CD14-positive monocyte (primary cell): ENCODE measurements at regions not wholly inside any gene's neighbourhood (a gene's known extent, or its start where the extent isn't known, plus 50 kb on each side); places are given as distances from the start of the nearest gene placed in this dataset.

ENCODE experiments used
- DNase-seq, 3 donors: peaks; one replicate each; pipeline ENCODE4 v3.0.0-alpha.2; 2011 to 2022
- H2AFZ ChIP-seq: 2 replicates; pipeline ENCODE4 v1.6.0; 2012; ENCODE audit warnings: mild to moderate bottlenecking, low read depth, low read length, inconsistent platforms; ENCODE audit not compliant: insufficient read depth, poor library complexity, severe bottlenecking
- H3K27ac ChIP-seq, 2 donors: 1 replicate in 1 of 2; 2 replicates in 1 of 2; pipeline ENCODE4 v1.5.1; 2012 to 2013; ENCODE audit warnings: low read length in 2 of 2, control low read depth in 1 of 2, inconsistent platforms in 1 of 2, low read depth in 1 of 2, mild to moderate bottlenecking in 1 of 2
- H3K27me3 ChIP-seq, 2 donors: one replicate each; pipeline versions ENCODE4 v1.6.0 to v1.6.1; 2011 to 2013; ENCODE audit warnings: low read length in 2 of 2; ENCODE audit not compliant: control insufficient read depth in 2 of 2, insufficient read depth in 2 of 2
- H3K36me3 ChIP-seq, 2 donors: replicated peaks in 1 of 2; 1 replicate in 1 of 2; 2 replicates in 1 of 2; pipeline versions ENCODE4 v1.5.1 to v1.6.1; 2012 to 2013; ENCODE audit warnings: low read length in 2 of 2, control low read depth in 1 of 2, inconsistent platforms in 1 of 2, mild to moderate bottlenecking in 1 of 2; ENCODE audit not compliant: insufficient read depth in 2 of 2, control insufficient read depth in 1 of 2
- H3K4me1 ChIP-seq, 2 donors: 1 replicate in 1 of 2; 2 replicates in 1 of 2; pipeline versions ENCODE4 v1.5.1 to v1.6.1; 2012 to 2013; ENCODE audit warnings: low read length in 2 of 2, control low read depth in 1 of 2, inconsistent platforms in 1 of 2, mild to moderate bottlenecking in 1 of 2, moderate library complexity in 1 of 2; ENCODE audit not compliant: insufficient read depth in 2 of 2, control insufficient read depth in 1 of 2
- H3K4me2 ChIP-seq: replicated peaks from 2 replicates; pipeline ENCODE3; 2012; ENCODE audit warnings: low read length, moderate library complexity, mild to moderate bottlenecking; ENCODE audit not compliant: poor library complexity, severe bottlenecking; ENCODE audit errors: extremely low read depth
- H3K4me3 ChIP-seq, 3 experiments: fragments of 200-600 bp in 1 of 3; sonication (generic) in 1 of 3; replicated peaks in 1 of 3; 1 replicate in 2 of 3; 2 replicates in 1 of 3; pipeline ENCODE4 v1.5.1; 2011 to 2013; ENCODE audit warnings: low read length in 3 of 3, mild to moderate bottlenecking in 3 of 3, control low read depth in 2 of 3, low read depth in 2 of 3, inconsistent platforms in 1 of 3, moderate library complexity in 1 of 3
- H3K79me2 ChIP-seq: 2 replicates; pipeline ENCODE4 v1.6.0; 2012; ENCODE audit warnings: mild to moderate bottlenecking, control low read depth, inconsistent platforms, low read length, moderate library complexity; ENCODE audit not compliant: insufficient read depth
- H3K9ac ChIP-seq: 2 replicates; pipeline ENCODE4 v1.6.0; 2017; ENCODE audit warnings: low read length, mild to moderate bottlenecking; ENCODE audit not compliant: insufficient read depth, poor library complexity, severe bottlenecking
- H3K9me3 ChIP-seq, 2 donors: replicated peaks in 1 of 2; 1 replicate in 1 of 2; 2 replicates in 1 of 2; pipeline versions ENCODE4 v1.5.1 to v1.6.1; 2012 to 2013; ENCODE audit warnings: low read length in 2 of 2, control low read depth in 1 of 2; ENCODE audit not compliant: control insufficient read depth in 1 of 2, insufficient read depth in 1 of 2
- H4K20me1 ChIP-seq: 2 replicates; pipeline ENCODE4 v1.6.0; 2012; ENCODE audit warnings: mild to moderate bottlenecking, low read length, control low read depth, moderate library complexity; ENCODE audit not compliant: insufficient read depth
- H3K27ac Mint-ChIP-seq, 7 donors: one replicate each; pipeline ENCODE4 v1.8.0; 2020; ENCODE audit warnings: mild to moderate bottlenecking in 7 of 7, mixed read lengths in 7 of 7, moderate library complexity in 6 of 7, inconsistent platforms in 2 of 7
- H3K27me3 Mint-ChIP-seq, 3 donors: one replicate each; pipeline ENCODE4 v1.8.0; 2021 to 2022; ENCODE audit warnings: low read depth in 3 of 3, mild to moderate bottlenecking in 3 of 3, mixed read lengths in 3 of 3, moderate library complexity in 3 of 3, inconsistent platforms in 1 of 3
- H3K36me3 Mint-ChIP-seq, 2 donors: one replicate each; pipeline ENCODE4 v1.8.0; 2020; ENCODE audit warnings: mixed read lengths in 2 of 2, inconsistent platforms in 1 of 2, mild to moderate bottlenecking in 1 of 2
- H3K4me1 Mint-ChIP-seq: one replicate; pipeline ENCODE4 v1.8.0; 2020; ENCODE audit warnings: mild to moderate bottlenecking, mixed read lengths
- H3K4me3 Mint-ChIP-seq, 2 donors: one replicate each; pipeline ENCODE4 v1.8.0; 2020; ENCODE audit warnings: mild to moderate bottlenecking in 2 of 2, mixed read lengths in 2 of 2, moderate library complexity in 1 of 2
- H3K9me3 Mint-ChIP-seq, 7 donors: one replicate each; pipeline ENCODE4 v1.8.0; 2020 to 2022; ENCODE audit warnings: mixed read lengths in 7 of 7, mild to moderate bottlenecking in 6 of 7, moderate library complexity in 6 of 7, inconsistent platforms in 2 of 7
- CTCF ChIP-seq: fragments of 200-600 bp; IDR thresholded peaks from one replicate; pipeline ENCODE4 v1.8.0; 2022; ENCODE audit warnings: antibody characterized with exemption, mild to moderate bottlenecking
- WGBS: methylation state at CpG from one replicate; pipeline ENCODE4 v1.1.5; 2013; ENCODE audit warnings: missing lambda C conversion rate; ENCODE audit not compliant: insufficient coverage; 5-methylcytosine and 5-hydroxymethylcytosine counted together
- intact Hi-C, 2 donors: fragments of 100-400 bp; cut with micrococcal nuclease; formaldehyde crosslinking; loops; one replicate each; pipeline versions ENCODE4 v1.15.0 to v1.15.1; 2023

DNA sequence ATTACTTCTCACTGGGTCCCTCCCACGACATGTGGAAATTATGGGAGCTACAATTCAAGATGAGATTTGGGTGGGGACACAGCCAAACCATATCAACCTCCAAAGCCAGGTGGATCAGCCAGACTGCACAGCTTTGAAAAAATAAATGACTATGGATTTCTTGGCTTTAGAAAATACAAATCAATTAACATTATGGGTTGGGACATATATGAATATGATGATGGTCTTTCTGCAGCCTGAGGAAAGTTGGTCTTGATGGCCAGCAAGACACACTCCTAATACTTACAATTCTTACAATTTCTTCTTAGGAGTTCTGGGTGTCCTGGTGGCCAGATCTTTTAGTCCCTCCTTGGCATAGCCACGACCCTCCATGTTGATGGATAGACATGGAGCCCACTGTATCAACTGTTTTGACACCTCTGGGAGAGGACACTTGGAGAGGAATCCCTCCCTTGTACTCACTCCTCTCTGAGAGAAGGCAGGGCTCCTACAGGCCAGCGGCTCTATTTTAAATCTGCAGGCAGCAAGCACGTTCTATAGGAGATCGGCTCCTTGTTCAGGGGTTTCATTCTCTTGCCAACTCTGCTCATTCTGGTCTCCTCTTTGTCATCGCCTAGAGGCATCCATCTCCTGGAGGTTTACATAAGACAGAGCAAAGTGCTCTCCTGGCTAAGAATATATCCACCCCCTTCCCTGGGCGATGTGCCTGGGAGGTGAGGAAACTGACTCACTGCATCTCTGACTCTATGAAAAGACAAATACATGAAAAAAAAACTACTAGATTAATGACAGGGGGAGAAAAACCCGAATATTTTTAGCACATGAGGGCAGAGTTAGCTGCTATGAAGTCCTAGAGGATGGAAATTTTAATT lies 145.9 kb downstream of the CARTPT start:
- Histone ChIP-seq H3K27me3 (peaks cover 0 to 2% of the 10 kb centered on the region in 2 donors), H3K4me1 (no peaks in the 10 kb centered on the region), H3K9ac (no peak overlapping the region), H3K27ac (no peak overlapping the region), H3K36me3 (no peaks in the 10 kb centered on the region), H3K79me2 (no peaks in the 10 kb centered on the region), H3K4me2 (no peak overlapping the region), H3K9me3 (no peaks in the 10 kb centered on the region), H2AFZ (no peak overlapping the region), H3K4me3 (no peak overlapping the region), H4K20me1 (no peaks in the 10 kb centered on the region)
- Mint-ChIP-seq H3K4me3 (no peak overlapping the region), H3K4me1 (no peaks in the 10 kb centered on the region), H3K27ac (no peak overlapping the region), H3K27me3 (peaks cover 0 to 10% (median 8%) of the 10 kb centered on the region in 3 donors), H3K9me3 (peaks cover 0 to 13% (median 6%) of the 10 kb centered on the region in 7 donors), H3K36me3 (no peaks in the 10 kb centered on the region)
- DNase-seq = no peak
- intact Hi-C loops = no loop called here
- WGBS = 75% methylated on average over 3 of the region's 8 CpGs
- no peak for TF ChIP-seq CTCF

DNA sequence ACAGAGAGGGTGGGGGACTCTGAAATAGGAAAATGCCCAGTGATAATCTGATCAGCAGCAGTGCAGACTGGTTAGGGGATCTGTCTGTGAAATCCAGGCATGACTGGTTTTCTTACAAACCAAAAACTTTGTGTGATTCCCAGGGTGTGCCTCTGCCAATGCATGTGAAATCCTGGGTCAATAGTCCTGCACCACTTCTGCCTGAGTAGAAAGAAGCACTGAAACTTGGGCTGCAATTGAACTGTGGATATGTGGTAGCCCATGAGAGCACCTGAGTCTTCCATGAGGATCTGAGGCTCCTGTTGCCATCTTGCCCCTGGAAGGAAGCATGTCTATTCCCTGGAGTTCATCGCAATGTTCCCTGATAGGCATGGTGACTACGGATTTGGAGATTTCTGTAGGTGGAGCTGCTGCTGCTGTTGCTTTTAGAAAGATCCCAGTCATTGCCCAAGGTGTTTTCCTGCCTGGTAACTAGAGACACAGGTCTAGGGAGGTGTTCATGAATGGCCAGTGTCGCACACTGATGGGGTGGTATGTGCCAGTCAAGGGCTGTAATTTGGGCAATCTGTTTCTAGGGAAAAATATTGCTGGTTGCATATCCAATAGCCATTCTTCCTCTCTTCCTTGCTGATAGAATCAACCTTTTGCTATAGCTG lies 146.7 kb downstream of the CARTPT start:
- H4K20me1 ChIP-seq = no peaks in the 10 kb centered on the region
- Mint-ChIP-seq H3K27ac (no peak overlapping the region), H3K4me3 (no peak overlapping the region), H3K36me3 (no peaks in the 10 kb centered on the region), H3K9me3 (peaks cover 0 to 13% (median 7%) of the 10 kb centered on the region in 7 donors), H3K4me1 (no peaks in the 10 kb centered on the region), H3K27me3 (peaks cover 0 to 10% (median 8%) of the 10 kb centered on the region in 3 donors)
- intact Hi-C loops = no loop called here
- DNase-seq = no peak
- H3K4me3 ChIP-seq = no peak overlapping the region
- H3K9me3 ChIP-seq = no peaks in the 10 kb centered on the region
- H3K4me2 ChIP-seq = no peak overlapping the region
- H3K4me1 ChIP-seq = no peaks in the 10 kb centered on the region
- H3K79me2 ChIP-seq = no peaks in the 10 kb centered on the region
- no peak for TF ChIP-seq CTCF
- no peak overlapping the region for H3K9ac ChIP-seq
- 100% methylated on average over 2 of the region's 3 CpGs for WGBS
- no peak overlapping the region for H2AFZ ChIP-seq
- no peaks in the 10 kb centered on the region for H3K36me3 ChIP-seq
- H3K27me3 ChIP-seq = peaks cover 0 to 2% of the 10 kb centered on the region in 2 donors
- no peak overlapping the region for H3K27ac ChIP-seq
